GM12878 (cell line): ENCODE measurements at regions not wholly inside any gene's neighbourhood (a gene's known extent, or its start where the extent isn't known, plus 50 kb on each side); places are given as distances from the start of the nearest gene placed in this dataset.

ENCODE experiments used
- CTCF ChIP-seq, 3 experiments: IDR thresholded peaks in 2 of 3; conservative IDR thresholded peaks in 1 of 3; 2 replicates each; pipeline ENCODE4 v1.5.1; 2011; ENCODE audit warnings: low read depth in 3 of 3, low read length in 3 of 3, mild to moderate bottlenecking in 3 of 3, control low read depth in 2 of 3, moderate library complexity in 2 of 3, inconsistent platforms in 1 of 3, mixed read lengths in 1 of 3; ENCODE audit not compliant: control insufficient read depth in 2 of 3, insufficient read depth in 1 of 3; ENCODE audit errors: extremely low read depth in 1 of 3
- EP300 ChIP-seq, 2 experiments: fragments of 150-350 bp in 1 of 2; IDR thresholded peaks; 2 replicates each; pipeline ENCODE4 v1.6.1; 2011 to 2012; ENCODE audit warnings: low read depth in 2 of 2, low read length in 2 of 2, borderline replicate concordance in 1 of 2, improper control_type of control experiment in 1 of 2, inconsistent platforms in 1 of 2; ENCODE audit not compliant: control insufficient read depth in 1 of 2
- JUND ChIP-seq: IDR thresholded peaks from 2 replicates; pipeline ENCODE4 v1.6.1; 2012; ENCODE audit warnings: low read depth, mild to moderate bottlenecking, low read length, improper control_type of control experiment, moderate library complexity
- NFYB ChIP-seq: IDR thresholded peaks from 2 replicates; pipeline ENCODE4 v1.6.1; 2011; ENCODE audit warnings: low read depth, mild to moderate bottlenecking, low read length, improper control_type of control experiment, moderate library complexity; ENCODE audit not compliant: insufficient read depth
- POLR2AphosphoS2 ChIP-seq: IDR thresholded peaks from 2 replicates; pipeline ENCODE4 v1.6.1; 2011; ENCODE audit warnings: low read depth, mild to moderate bottlenecking, low read length, improper control_type of control experiment, moderate library complexity
- POLR2AphosphoS5 ChIP-seq: IDR thresholded peaks from 2 replicates; pipeline ENCODE4 v1.6.1; 2011; ENCODE audit warnings: mild to moderate bottlenecking, low read length, inconsistent platforms
- RAD21 ChIP-seq: IDR thresholded peaks from 2 replicates; pipeline ENCODE4 v1.6.1; 2011; ENCODE audit warnings: mild to moderate bottlenecking, low read depth, low read length, moderate library complexity; ENCODE audit not compliant: insufficient read depth
- RB1 ChIP-seq: fragments of 450-650 bp; formaldehyde crosslinking; IDR thresholded peaks from 2 replicates; pipeline ENCODE4 v1.6.1; 2017; ENCODE audit warnings: mild to moderate bottlenecking, borderline replicate concordance
- ZZZ3 ChIP-seq: IDR thresholded peaks from 2 replicates; pipeline ENCODE4 v1.6.1; 2011; ENCODE audit warnings: low read depth; ENCODE audit not compliant: control insufficient read depth, insufficient read length

GRCh38 chr11:92628401-92629292, 340.8 kb upstream of the MTNR1B start:
- TF ChIP-seq RAD21 (no peak), POLR2AphosphoS5 (no peak), NFYB (no peak), EP300 (IDR thresholded peaks at IDR 0.05; ENCODE audit: borderline replicate concordance in 1 of 2, control insufficient read depth in 1 of 2, low read depth in 2 of 2, low read length in 2 of 2) (no peak), RB1 (no peak), ZZZ3 (no peak), POLR2AphosphoS2 (no peak), JUND (no peak), CTCF (IDR thresholded peaks at IDR 0.05 in 2 of 3, conservative IDR thresholded peaks at IDR 0.05 in 1 of 3; ENCODE audit: control insufficient read depth in 2 of 3, extremely low read depth in 1 of 3, insufficient read depth in 1 of 3, low read depth in 3 of 3, low read length in 3 of 3) (no peak)
